ENCODE measurements at regions not wholly inside any gene's neighbourhood (a gene's known extent, or its start where the extent isn't known, plus 50 kb on each side); places are given as distances from the start of the nearest gene placed in this dataset.
A peak's percentile ranks its signal among the peaks of the same experiment; 100 is the strongest.

- no peak for TF ChIP-seq ZNF462 (CRISPR knock-in tag; IDR thresholded peaks at IDR 0.05)
- TF ChIP-seq ZNF331 (CRISPR knock-in tag; IDR thresholded peaks at IDR 0.05; ENCODE audit: low read depth), result no peak
- TF ChIP-seq STAT1 (IDR thresholded peaks at IDR 0.05; ENCODE audit: unreplicated experiment), result no peak
- no peak for TF ChIP-seq ETS1 (IDR thresholded peaks at IDR 0.05)
- no peak for TF ChIP-seq NANOG (IDR thresholded peaks at IDR 0.05; ENCODE audit: borderline replicate concordance)
- no peak for TF ChIP-seq EZH2phosphoT487 (IDR thresholded peaks at IDR 0.05; ENCODE audit: unreplicated experiment)
These were observed 245.3 kb downstream of the TMEM182 start (continued) for GRCh38 chr2:103007086-103007485.

GRCh38 chr2:103008586-103008985, 246.8 kb downstream of the TMEM182 start:
- H3K9me2 ChIP-seq (ENCODE audit: insufficient read depth), result peaks cover 4% of the 10 kb centered on the region; the same call in 1 of the 2 replicates
- H3K79me2 ChIP-seq (replicated peaks; ENCODE audit: insufficient read depth), result no peaks in the 10 kb centered on the region
- peaks cover 6% of the 10 kb centered on the region for H3K4me1 Mint-ChIP-seq
- no peaks in the 10 kb centered on the region for H3K9me3 Mint-ChIP-seq
- no peaks in the 10 kb centered on the region for H3K27me3 ChIP-seq (ENCODE audit: insufficient read depth)
- H3K36me3 Mint-ChIP-seq (ENCODE audit: low read depth), result no peaks in the 10 kb centered on the region
- H3K27me3 Mint-ChIP-seq (ENCODE audit: insufficient read depth, low read depth, poor library complexity), result no peaks in the 10 kb centered on the region
- no peaks in the 10 kb centered on the region for H3K4me1 ChIP-seq (ENCODE audit: insufficient read depth)
- TF ChIP-seq ETS1 (IDR thresholded peaks at IDR 0.05) (no peak), CTCF (conservative IDR thresholded peaks at IDR 0.05; ENCODE audit: low read depth in 2 of 2) (peak; percentile 25 to 55; a peak in 3 of 4 replicates)
- no peaks in the 10 kb centered on the region for H3K36me3 ChIP-seq (ENCODE audit: insufficient read depth)
- H3K4me3 Mint-ChIP-seq, result no peak overlapping the region
- H3K4me3 ChIP-seq, result no peak overlapping the region
- H4K20me1 ChIP-seq (replicated peaks; ENCODE audit: insufficient read depth), result no peaks in the 10 kb centered on the region
- no peaks in the 10 kb centered on the region for H3F3A ChIP-seq (replicated peaks; ENCODE audit: low read depth)
- DNase-seq (ENCODE audit: low spot score), result peak; percentile 49
- no peak overlapping the region for H3K4me2 ChIP-seq
- ATAC-seq, result peak; percentile 94
- H2AFZ ChIP-seq, result 0 out of 2 replicates have a peak overlapping the region, but pooled peaks have one; percentile 69
- H3K27ac Mint-ChIP-seq, result no peak overlapping the region
- H3K27ac ChIP-seq (ENCODE audit: low read depth), result no peak overlapping the region

Measured in GM23338 (cell line).